Lower leg skin (tissue), 4 donors: ENCODE measurements at regions not wholly inside any gene's neighbourhood (a gene's known extent, or its start where the extent isn't known, plus 50 kb on each side); places are given as distances from the start of the nearest gene placed in this dataset.

Source experiments
- DNase-seq, 2 donors: peaks; one replicate each; pipeline ENCODE4 v3.0.0-alpha.2; 2019; ENCODE audit warnings: low spot score in 2 of 2
- H3K4me3 ChIP-seq: fragments of 200-600 bp; sonication (generic); 2 replicates; pipeline ENCODE4 v1.5.1; 2017; ENCODE audit warnings: mild to moderate bottlenecking, low read depth; ENCODE audit not compliant: poor library complexity, severe bottlenecking
- CTCF ChIP-seq, 3 donors: fragments of 450-650 bp; IDR thresholded peaks; one replicate each; pipeline ENCODE4 v1.5.1; 2016; ENCODE audit warnings: antibody characterized with exemption in 3 of 3, mild to moderate bottlenecking in 3 of 3, moderate library complexity in 2 of 3
- POLR2A ChIP-seq, 2 donors: fragments of 450-650 bp; IDR thresholded peaks; one replicate each; pipeline ENCODE4 v1.6.1; 2016 to 2017; ENCODE audit warnings: antibody characterized with exemption in 2 of 2, mild to moderate bottlenecking in 1 of 2, moderate library complexity in 1 of 2
- WGBS, 2 donors: methylation state at CpG; one replicate each; pipeline ENCODE4 v1.1.5; 2018; 5-methylcytosine and 5-hydroxymethylcytosine counted together
- intact Hi-C: fragments of 100-400 bp; cut with DNase I; formaldehyde crosslinking; loops from one replicate; pipeline ENCODE4 v1.15.0; 2023; ENCODE audit warnings: low total_unique reads

GRCh38 chr16:79329166-79329521 lies 271.4 kb downstream of the MAF start:
- WGBS, 2 donors: 83 to 85% methylated on average over 5 of the region's 5 CpGs
- DNase-seq: no peak
- H3K4me3 ChIP-seq: no peak overlapping the region
- intact Hi-C loops: no loop called here
- no peak for TF ChIP-seq POLR2A (IDR thresholded peaks at IDR 0.05)

- WGBS, 2 donors: 17 to 23% methylated on average over 8 of the region's 8 CpGs
- intact Hi-C loops: no loop called here
- no peak for DNase-seq
- H3K4me3 ChIP-seq: no peak overlapping the region
- TF ChIP-seq CTCF (IDR thresholded peaks at IDR 0.05): no peak
These were observed 272.0 kb downstream of the MAF start for GRCh38 chr16:79328402-79329165.

- TF ChIP-seq POLR2A (IDR thresholded peaks at IDR 0.05) (no peak), CTCF (IDR thresholded peaks at IDR 0.05) (no peak)
- intact Hi-C loops: no loop called here
- DNase-seq: no peak
- H3K4me3 ChIP-seq: no peak overlapping the region
- 78% methylated on average over 4 of the region's 4 CpGs for WGBS, 2 donors
These were observed 272.7 kb downstream of the MAF start for GRCh38 chr16:79327836-79328235.

- DNase-seq: no peak
- TF ChIP-seq CTCF (IDR thresholded peaks at IDR 0.05) (no peak), POLR2A (IDR thresholded peaks at IDR 0.05) (no peak)
- no peak overlapping the region for H3K4me3 ChIP-seq
- WGBS, 2 donors: 54 to 58% methylated on average over 3 of the region's 3 CpGs
- intact Hi-C loops: no loop called here
These were observed 274.0 kb downstream of the MAF start for GRCh38 chr16:79326549-79326948.

- intact Hi-C loops: no loop called here
- 48 to 52% methylated on average over 8 of the region's 8 CpGs for WGBS, 2 donors
- TF ChIP-seq POLR2A (IDR thresholded peaks at IDR 0.05): no peak
- TF ChIP-seq CTCF (IDR thresholded peaks at IDR 0.05): no peak
- H3K4me3 ChIP-seq: no peak overlapping the region
- peak in 1 of 2 donors; percentile 15 for DNase-seq
These were observed 275.2 kb downstream of the MAF start for GRCh38 chr16:79325226-79325945.

GRCh38 chr16:79320956-79321355 lies 279.6 kb downstream of the MAF start:
- no peak overlapping the region for H3K4me3 ChIP-seq
- 81 to 90% methylated on average over 6 of the region's 6 CpGs for WGBS, 2 donors
- peak in 1 of 2 donors; percentile 23 for DNase-seq
- TF ChIP-seq POLR2A (IDR thresholded peaks at IDR 0.05) (no peak), CTCF (IDR thresholded peaks at IDR 0.05) (no peak)
- intact Hi-C loops: no loop called here
